ENCODE measurements at regions not wholly inside any gene's neighbourhood (a gene's known extent, or its start where the extent isn't known, plus 50 kb on each side); places are given as distances from the start of the nearest gene placed in this dataset.
A peak's percentile ranks its signal among the peaks of the same experiment; 100 is the strongest.

- Histone ChIP-seq H3K4me2 (ENCODE audit: low read depth, low read length) (peak overlapping the region; percentile 54; the same call in 1 of the 2 replicates), H2AK5ac (ENCODE audit: low read depth, low read length) (no peak overlapping the region), H3K27ac (ENCODE audit: insufficient read depth, low read length) (no peak overlapping the region), H3K9me3 (ENCODE audit: control insufficient read depth, insufficient read depth, low read length) (no peaks in the 10 kb centered on the region), H3K4ac (ENCODE audit: low read depth, low read length) (no peak overlapping the region), H3K79me1 (ENCODE audit: low read depth in 1 of 2, low read length in 2 of 2) (no peaks in the 10 kb centered on the region), H2BK5ac (ENCODE audit: low read depth, low read length, poor library complexity, severe bottlenecking) (peak overlapping the region; percentile 73), H3K18ac (ENCODE audit: low read depth, low read length) (peak overlapping the region; percentile 63; the same call in 1 of the 2 replicates), H3K23ac (ENCODE audit: low read depth, low read length) (no peak overlapping the region), H4K91ac (ENCODE audit: insufficient read depth, low read depth, low read length) (no peak overlapping the region), H2BK120ac (ENCODE audit: low read depth, low read length) (peak overlapping the region; percentile 88), H4K8ac (ENCODE audit: low read depth in 2 of 2, low read length in 2 of 2) (peak overlapping the region in 1 of 2 experiments; percentile 99; a peak in 2 of 4 replicates), H3K27me3 (ENCODE audit: control insufficient read depth, insufficient read depth, low read length) (no peaks in the 10 kb centered on the region), H4K20me1 (ENCODE audit: insufficient read depth, low read length) (no peaks in the 10 kb centered on the region), H2BK15ac (ENCODE audit: low read depth, low read length) (no peak overlapping the region), H3K4me1 (ENCODE audit: control insufficient read depth, insufficient read depth, low read length) (peaks cover 2% of the 10 kb centered on the region; the same call in 1 of the 2 replicates), H2AK9ac (replicated peaks; ENCODE audit: low read depth, low read length, poor library complexity) (no peak overlapping the region), H2BK20ac (ENCODE audit: low read depth, low read length) (peak overlapping the region; percentile 91; the same call in 1 of the 2 replicates), H3K4me3 (ENCODE audit: insufficient read depth, low read depth, low read length) (no peak overlapping the region), H3K14ac (replicated peaks; ENCODE audit: low read depth, low read length) (no peak overlapping the region), H3K9ac (ENCODE audit: low read depth, low read length) (no peak overlapping the region; the same call in 1 of the 2 replicates), H3K9me1 (ENCODE audit: insufficient read depth, low read length) (no peaks in the 10 kb centered on the region), H4K5ac (ENCODE audit: low read depth, low read length) (no peak overlapping the region), H2AFZ (replicated peaks; ENCODE audit: low read length, poor library complexity) (no peak overlapping the region), H3K56ac (ENCODE audit: extremely low read depth, insufficient read depth, low read length) (peak overlapping the region; percentile 32; the same call in 1 of the 2 replicates), H3K36me3 (ENCODE audit: control insufficient read depth, insufficient read depth, low read length) (no peaks in the 10 kb centered on the region)
- in situ Hi-C loops (cut with MboI; ENCODE audit: low sequenced_read_pairs): loop anchor here (25.0 kb wide), 1 partner anchor 168 kb away; no protein-coding TSS in a partner anchor
- POLR2A ChIA-PET (ENCODE audit: unreplicated experiment): no interaction called here
- TF ChIP-seq RCOR1 (IDR thresholded peaks at IDR 0.05; ENCODE audit: insufficient replicate concordance, low read length): no peak
- TF ChIP-seq BHLHE40 (IDR thresholded peaks at IDR 0.05; ENCODE audit: low read depth, low read length): no peak
- TF ChIP-seq FOS (IDR thresholded peaks at IDR 0.05; ENCODE audit: low read depth, low read length): no peak
- TF ChIP-seq MXI1 (IDR thresholded peaks at IDR 0.05; ENCODE audit: borderline replicate concordance, low read depth, low read length): no peak
- no peak for TF ChIP-seq RAD21 (IDR thresholded peaks at IDR 0.05; ENCODE audit: low read length)
- ATAC-seq (ENCODE audit: low read depth): peak; percentile 49
- BruUV-seq (replicated peaks): no TSS peak
- intact Hi-C loops (cut with micrococcal nuclease): no loop called here
- dilution Hi-C loops (cut with HindIII; ENCODE audit: low sequenced_read_pairs, unreplicated experiment): no loop called here
- WGBS, 2 experiments (ENCODE audit: extremely low coverage in 2 of 2, insufficient read length in 1 of 2): no CpG with 5 or more reads among the region's 1 CpG
- CTCF ChIA-PET: interaction anchor here (0.7 to 1.2 kb wide), 3 partner anchors 10 to 374 kb away, joined by 3 to 4 read pairs (median 3); no protein-coding TSS in a partner anchor
- DNase-seq: peak; percentile 57
These were observed 115.6 kb downstream of the SPANXA1 start for GRCh38 chrX:141468940-141469339.
